C4-2B (cell line): ENCODE measurements at regions not wholly inside any gene's neighbourhood (a gene's known extent, or its start where the extent isn't known, plus 50 kb on each side); places are given as distances from the start of the nearest gene placed in this dataset.

Experiments
- CTCF ChIP-seq: fragments of 450-650 bp; conservative IDR thresholded peaks from 2 replicates; pipeline ENCODE4 v1.5.1; 2017; ENCODE audit warnings: mild to moderate bottlenecking
- ZFX ChIP-seq: fragments of 450-650 bp; IDR thresholded peaks from 2 replicates; pipeline ENCODE4 v1.6.1; 2017

GRCh38 chr3:66672830-66673229, 172.0 kb upstream of the LRIG1 start:
- no peak for TF ChIP-seq CTCF
- TF ChIP-seq ZFX, result no peak
